HepG2 (cell line): ENCODE measurements at regions not wholly inside any gene's neighbourhood (a gene's known extent, or its start where the extent isn't known, plus 50 kb on each side); places are given as distances from the start of the nearest gene placed in this dataset.

Experiments used
- ATAC-seq: fragments of 200-7000 bp; cut with Tn5 transposase; 3 replicates; pipeline ENCODE4 v1.9.1; 2020; ENCODE audit warnings: mild to moderate bottlenecking, moderate library complexity
- BruUV-seq: library from RNA; stranded (reverse); fragments of 400-500 nt; replicated peaks from 2 replicates; lab custom pipeline; 2021; lab: Mats Ljungman, UMichigan
- CTCF ChIA-PET: fragments of 300-600 bp; formaldehyde crosslinking; extraction: SDS; loops from one replicate; lab custom pipeline; 2021; ENCODE audit warnings: low total read pairs, inconsistent platforms, low intra/inter-chr PET ratio; lab: Yijun Ruan, JAX
- POLR2A ChIA-PET: fragments of 350-600 bp; sonication (Branson Sonifier 250); formaldehyde crosslinking; loops from one replicate; lab custom pipeline; 2020; ENCODE audit warnings: antibody characterized with exemption, inconsistent platforms; lab: Yijun Ruan, JAX
- DNase-seq: peaks from one replicate; pipeline ENCODE4 v3.0.0-alpha.2; 2015; ENCODE audit warnings: low spot score
- FAIRE-seq: peaks from 3 replicates; lab custom pipeline; 2011; peaks lifted over from hg19 to GRCh38; lab: Jason Lieb, UNC
- H2AFZ ChIP-seq: one replicate; pipeline ENCODE4 v1.6.1; 2011; ENCODE audit warnings: low read length, inconsistent platforms
- H3K27ac ChIP-seq: fragments of 300-600 bp; 3 replicates; pipeline ENCODE4 v1.8.0; 2011; ENCODE audit warnings: mixed run types, mild to moderate bottlenecking, mixed read lengths, low read length, inconsistent platforms; ENCODE audit not compliant: insufficient read depth; ENCODE audit errors: extremely low read length
- H3K27me3 ChIP-seq, 2 experiments: fragments of 200-600 bp in 1 of 2; 2 replicates in 1 of 2; 3 replicates in 1 of 2; pipeline versions ENCODE4 v1.6.0 to v1.8.0; 2011; ENCODE audit warnings: low read length in 2 of 2, mild to moderate bottlenecking in 2 of 2, moderate library complexity in 2 of 2, inconsistent platforms in 1 of 2; ENCODE audit not compliant: insufficient read depth in 2 of 2, control insufficient read depth in 1 of 2
- H3K36me3 ChIP-seq, 2 experiments: fragments of 200-600 bp in 1 of 2; replicated peaks in 1 of 2; 2 replicates in 1 of 2; 3 replicates in 1 of 2; pipeline versions ENCODE4 v1.5.1 to v1.8.0; 2011; ENCODE audit warnings: low read length in 2 of 2, inconsistent platforms in 1 of 2; ENCODE audit not compliant: insufficient read depth in 2 of 2, control insufficient read depth in 1 of 2
- H3K4me1 ChIP-seq: 2 replicates; pipeline ENCODE4 v1.5.1; 2012; ENCODE audit warnings: low read length, inconsistent platforms; ENCODE audit not compliant: insufficient read depth
- H3K4me2 ChIP-seq: 2 replicates; pipeline ENCODE4 v1.6.0; 2011; ENCODE audit warnings: low read depth, low read length, inconsistent platforms
- H3K4me3 ChIP-seq, 3 experiments: fragments of 200-600 bp in 1 of 3; sonication (generic), shearing (Covaris generic) in 1 of 3; replicated peaks in 1 of 3; 2 replicates each; pipeline ENCODE4 v1.5.1; 2011 to 2016; ENCODE audit warnings: low read length in 3 of 3, inconsistent platforms in 2 of 3, low read depth in 2 of 3, mild to moderate bottlenecking in 2 of 3, control low read depth in 1 of 3, mixed read lengths in 1 of 3; ENCODE audit not compliant: insufficient read depth in 1 of 3
- H3K79me2 ChIP-seq: one replicate; pipeline ENCODE4 v1.6.1; 2011; ENCODE audit warnings: low read length, inconsistent platforms; ENCODE audit not compliant: insufficient read depth
- H3K9ac ChIP-seq: 2 replicates; pipeline ENCODE4 v1.6.0; 2011; ENCODE audit warnings: mild to moderate bottlenecking, low read depth, low read length, inconsistent platforms; ENCODE audit not compliant: insufficient read depth
- H3K9me3 ChIP-seq: 2 replicates; pipeline ENCODE4 v1.5.1; 2012; ENCODE audit warnings: mild to moderate bottlenecking, low read length
- H4K20me1 ChIP-seq: 2 replicates; pipeline ENCODE4 v1.6.0; 2011; ENCODE audit warnings: inconsistent platforms, mild to moderate bottlenecking, low read length, moderate library complexity; ENCODE audit not compliant: insufficient read depth
- ADNP ChIP-seq: sonication (generic); formaldehyde crosslinking; IDR thresholded peaks from 2 replicates; pipeline ENCODE4 v1.4.0; 2020; ENCODE audit warnings: missing genetic modification reagents
- AGO1 ChIP-seq: fragments of 200-400 bp; formaldehyde crosslinking; IDR thresholded peaks from 2 replicates; pipeline ENCODE4 v1.6.1; 2017; ENCODE audit warnings: mild to moderate bottlenecking, low read depth, low read length, moderate library complexity; ENCODE audit not compliant: poor library complexity, severe bottlenecking
- CEBPB ChIP-seq: IDR thresholded peaks from 2 replicates; pipeline ENCODE4 v1.6.1; 2011; ENCODE audit warnings: low read depth, low read length, improper control_type of control experiment, borderline replicate concordance
- HMG20B ChIP-seq: conservative IDR thresholded peaks from 2 replicates; pipeline ENCODE4 v1.6.1; 2016; ENCODE audit warnings: missing genetic modification reagents, missing compliant biosample characterization
- RFXAP ChIP-seq: sonication (generic); formaldehyde crosslinking; IDR thresholded peaks from 2 replicates; pipeline ENCODE4 v1.4.0; 2020; ENCODE audit warnings: missing genetic modification reagents, borderline replicate concordance
- ZNF644 ChIP-seq: IDR thresholded peaks from 2 replicates; pipeline ENCODE4 v1.6.1; 2016; ENCODE audit warnings: low read depth
- ZNF652 ChIP-seq: IDR thresholded peaks from 2 replicates; pipeline ENCODE4 v1.6.1; 2016; ENCODE audit warnings: low read depth, borderline replicate concordance
- WGBS: methylation state at CpG from one replicate; pipeline ENCODE4 v1.1.6; 2017; ENCODE audit warnings: low lambda C conversion rate; 5-methylcytosine and 5-hydroxymethylcytosine counted together
- in situ Hi-C: cut with HindIII; loops from 2 replicates; pipeline ENCODE4 v1.10.0; 2017; ENCODE audit warnings: low pct_unique_long_range_greater_than_20kb; ENCODE audit not compliant: extremely low pct_ligation_motif_present
- intact Hi-C: fragments of 100-400 bp; cut with micrococcal nuclease; formaldehyde crosslinking; loops from one replicate; pipeline ENCODE4 v1.10.0; 2022; ENCODE audit not compliant: unreplicated experiment
- TF ChIP-seq, protein P1 (sequence below): sonication (generic); formaldehyde crosslinking; IDR thresholded peaks from 2 replicates; pipeline ENCODE4 v1.8.0; 2023; ENCODE audit warnings: mild to moderate bottlenecking, missing genetic modification reagents
- TF ChIP-seq, protein P2 (sequence below): sonication (generic); formaldehyde crosslinking; IDR thresholded peaks from 2 replicates; pipeline ENCODE4 v1.4.0; 2020; ENCODE audit warnings: missing genetic modification reagents

DNA sequence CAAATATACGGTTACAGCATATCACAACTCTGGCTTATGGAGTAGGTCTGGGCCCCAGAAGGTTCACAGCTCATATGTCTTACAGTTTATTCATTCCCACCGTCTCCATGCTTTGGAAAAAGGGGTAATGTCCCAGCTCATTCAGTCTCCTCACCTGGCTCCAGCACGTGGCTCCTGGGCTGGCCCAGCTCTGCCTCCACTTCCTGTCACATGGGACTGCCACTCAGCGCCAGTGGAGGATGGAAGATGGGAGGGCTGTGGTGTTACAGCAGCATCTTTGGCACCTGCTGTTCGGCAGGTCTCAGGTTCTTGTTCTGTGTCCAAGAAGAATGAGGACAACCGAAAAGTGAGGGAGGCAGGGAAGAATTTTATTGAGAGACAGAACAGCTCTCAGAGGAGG, 216.3 kb upstream of the ATXN7L3B start:
- Histone ChIP-seq H3K9me3 (no peaks in the 10 kb centered on the region), H2AFZ (no peak overlapping the region), H3K4me1 (no peaks in the 10 kb centered on the region)
- ATAC-seq (no peak), DNase-seq (no peak), FAIRE-seq (no peak)
- CTCF ChIA-PET: no interaction called here
- TF ChIP-seq HMG20B (CRISPR knock-in tag) (no peak), ZNF644 (no peak), AGO1 (no peak), CEBPB (no peak), RFXAP (CRISPR knock-in tag) (no peak), ZNF652 (CRISPR knock-in tag) (no peak), ADNP (CRISPR knock-in tag) (no peak)
- TF ChIP-seq, protein P1, sequence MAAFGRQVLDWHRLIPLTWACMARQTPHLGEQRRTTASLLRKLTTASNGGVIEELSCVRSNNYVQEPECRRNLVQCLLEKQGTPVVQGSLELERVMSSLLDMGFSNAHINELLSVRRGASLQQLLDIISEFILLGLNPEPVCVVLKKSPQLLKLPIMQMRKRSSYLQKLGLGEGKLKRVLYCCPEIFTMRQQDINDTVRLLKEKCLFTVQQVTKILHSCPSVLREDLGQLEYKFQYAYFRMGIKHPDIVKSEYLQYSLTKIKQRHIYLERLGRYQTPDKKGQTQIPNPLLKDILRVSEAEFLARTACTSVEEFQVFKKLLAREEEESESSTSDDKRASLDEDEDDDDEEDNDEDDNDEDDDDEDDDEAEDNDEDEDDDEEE (CRISPR knock-in tag): no peak
- TF ChIP-seq, protein P2, sequence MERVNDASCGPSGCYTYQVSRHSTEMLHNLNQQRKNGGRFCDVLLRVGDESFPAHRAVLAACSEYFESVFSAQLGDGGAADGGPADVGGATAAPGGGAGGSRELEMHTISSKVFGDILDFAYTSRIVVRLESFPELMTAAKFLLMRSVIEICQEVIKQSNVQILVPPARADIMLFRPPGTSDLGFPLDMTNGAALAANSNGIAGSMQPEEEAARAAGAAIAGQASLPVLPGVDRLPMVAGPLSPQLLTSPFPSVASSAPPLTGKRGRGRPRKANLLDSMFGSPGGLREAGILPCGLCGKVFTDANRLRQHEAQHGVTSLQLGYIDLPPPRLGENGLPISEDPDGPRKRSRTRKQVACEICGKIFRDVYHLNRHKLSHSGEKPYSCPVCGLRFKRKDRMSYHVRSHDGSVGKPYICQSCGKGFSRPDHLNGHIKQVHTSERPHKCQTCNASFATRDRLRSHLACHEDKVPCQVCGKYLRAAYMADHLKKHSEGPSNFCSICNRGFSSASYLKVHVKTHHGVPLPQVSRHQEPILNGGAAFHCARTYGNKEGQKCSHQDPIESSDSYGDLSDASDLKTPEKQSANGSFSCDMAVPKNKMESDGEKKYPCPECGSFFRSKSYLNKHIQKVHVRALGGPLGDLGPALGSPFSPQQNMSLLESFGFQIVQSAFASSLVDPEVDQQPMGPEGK (CRISPR knock-in tag): no peak
- TF ChIP-seq, all 625 proteins: peak for 0
- no peak overlapping the region for H3K27ac ChIP-seq
- 3% methylated on average over 6 of the region's 6 CpGs for WGBS
- in situ Hi-C loops (no loop called here), intact Hi-C loops (no loop called here)
- no peaks in the 10 kb centered on the region; a peak in 1 of 5 replicates for H3K27me3 ChIP-seq
- no TSS peak for BruUV-seq
- H3K36me3 ChIP-seq: no peaks in the 10 kb centered on the region
- no peak overlapping the region for H3K9ac ChIP-seq
- H3K4me3 ChIP-seq: no peak overlapping the region
- POLR2A ChIA-PET: no interaction called here
- no peaks in the 10 kb centered on the region for H4K20me1 ChIP-seq
- no peak overlapping the region for H3K4me2 ChIP-seq
- H3K79me2 ChIP-seq: no peaks in the 10 kb centered on the region
